HCT116 (cell line): ENCODE measurements at regions not wholly inside any gene's neighbourhood (a gene's known extent, or its start where the extent isn't known, plus 50 kb on each side); places are given as distances from the start of the nearest gene placed in this dataset.
A peak's percentile ranks its signal among the peaks of the same experiment; 100 is the strongest.

Source experiments
- ATAC-seq: fragments of 200-7000 bp; cut with Tn5 transposase; 2 replicates; pipeline ENCODE4 v1.9.1; 2020; ENCODE audit warnings: mild to moderate bottlenecking, moderate library complexity
- BruUV-seq: library from RNA; stranded (reverse); fragments of 400-500 nt; replicated peaks from 2 replicates; lab custom pipeline; 2021; lab: Mats Ljungman, UMichigan
- CTCF ChIA-PET: fragments of 300-600 bp; sonication (Branson Sonifier 250); formaldehyde crosslinking; loops from one replicate; lab custom pipeline; 2021; ENCODE audit warnings: antibody characterized with exemption; lab: Charles Lee
- POLR2A ChIA-PET: fragments of 300-600, 350-600 bp; sonication (Branson Sonifier 250); formaldehyde crosslinking; loops from one replicate; lab custom pipeline; 2021; ENCODE audit warnings: antibody characterized with exemption; lab: Charles Lee
- RAD21 ChIA-PET, 2 experiments: fragments of 300-600 bp; sonication (Branson Sonifier 250); formaldehyde crosslinking; loops; one replicate each; lab custom pipeline; 2023; ENCODE audit warnings: low total read pairs in 2 of 2; ENCODE audit not compliant: uncharacterized antibody in 2 of 2, unreplicated experiment in 2 of 2, low non-redundant PET in 1 of 2; lab: Charles Lee
- DNase-seq: peaks from one replicate; pipeline ENCODE4 v3.0.0-alpha.2; 2010; ENCODE audit warnings: low read depth, low spot score
- H2AFZ ChIP-seq: fragments of 200-600 bp; shearing (Covaris generic), sonication (generic); 2 replicates; pipeline ENCODE4 v1.6.1; 2017; ENCODE audit warnings: low read depth, mixed run types, mixed read lengths, antibody characterized with exemption, low read length; ENCODE audit not compliant: poor library complexity, severe bottlenecking
- H3K27ac ChIP-seq: 2 replicates; pipeline ENCODE4 v1.5.1; 2012; ENCODE audit warnings: low read depth, low read length
- H3K27me3 ChIP-seq: fragments of 200-600 bp; sonication (generic); 2 replicates; pipeline ENCODE4 v1.6.1; 2016; ENCODE audit warnings: mixed run types, low read length, mixed read lengths; ENCODE audit not compliant: insufficient read depth
- H3K36me3 ChIP-seq, 2 experiments: fragments of 200-500 bp in 1 of 2; fragments of 200-600 bp in 1 of 2; sonication (Bioruptor generic) in 1 of 2; sonication (generic) in 1 of 2; 2 replicates each; pipeline versions ENCODE4 v1.5.1 to v1.6.1; 2014 to 2016; ENCODE audit warnings: low read length in 2 of 2, inconsistent platforms in 1 of 2, mixed read lengths in 1 of 2, mixed run types in 1 of 2; ENCODE audit not compliant: insufficient read depth in 2 of 2, control insufficient read depth in 1 of 2
- H3K4me1 ChIP-seq, 2 experiments: fragments of 200-600 bp in 1 of 2; sonication (generic) in 1 of 2; 2 replicates each; pipeline versions ENCODE4 v1.5.1 to v1.6.1; 2012 to 2017; ENCODE audit warnings: low read length in 2 of 2, inconsistent platforms in 1 of 2, mild to moderate bottlenecking in 1 of 2, mixed read lengths in 1 of 2, mixed run types in 1 of 2, moderate library complexity in 1 of 2; ENCODE audit not compliant: insufficient read depth in 2 of 2, control insufficient read depth in 1 of 2
- H3K4me2 ChIP-seq: fragments of 200-600 bp; sonication (generic); 2 replicates; pipeline ENCODE4 v1.6.1; 2017; ENCODE audit warnings: mixed run types, low read length, mixed read lengths
- H3K4me3 ChIP-seq, 2 experiments: fragments of 200-600 bp in 1 of 2; sonication (generic) in 1 of 2; replicated peaks in 1 of 2; 2 replicates each; pipeline ENCODE4 v1.5.1; 2011 to 2016; ENCODE audit warnings: low read length in 2 of 2, control low read depth in 1 of 2, low read depth in 1 of 2, mild to moderate bottlenecking in 1 of 2, mixed read lengths in 1 of 2, mixed run types in 1 of 2
- H3K79me2 ChIP-seq: fragments of 200-600 bp; sonication (generic); 2 replicates; pipeline ENCODE4 v1.6.1; 2017; ENCODE audit warnings: mild to moderate bottlenecking, mixed run types, low read length, moderate library complexity, mixed read lengths; ENCODE audit not compliant: insufficient read depth
- H3K9ac ChIP-seq: fragments of 200-600 bp; sonication (generic); 2 replicates; pipeline ENCODE4 v1.6.1; 2016; ENCODE audit warnings: low read length, mixed read lengths
- H3K9me2 ChIP-seq: fragments of 200-600 bp; sonication (generic), shearing (Covaris generic); 2 replicates; pipeline ENCODE4 v1.6.1; 2017; ENCODE audit warnings: mixed run types, mild to moderate bottlenecking, moderate library complexity; ENCODE audit not compliant: insufficient read depth
- H3K9me3 ChIP-seq, 2 experiments: fragments of 200-500 bp in 1 of 2; fragments of 200-600 bp in 1 of 2; sonication (Bioruptor generic) in 1 of 2; sonication (generic) in 1 of 2; 2 replicates each; pipeline ENCODE4 v1.6.1; 2014 to 2017; ENCODE audit warnings: low read length in 2 of 2, mixed read lengths in 2 of 2, inconsistent platforms in 1 of 2, low read depth in 1 of 2, mild to moderate bottlenecking in 1 of 2, mixed run types in 1 of 2, moderate library complexity in 1 of 2; ENCODE audit not compliant: control insufficient read depth in 1 of 2, insufficient read depth in 1 of 2
- H4K20me1 ChIP-seq: fragments of 200-600 bp; sonication (generic), shearing (Covaris generic); 2 replicates; pipeline ENCODE4 v1.6.1; 2017; ENCODE audit warnings: mixed run types, mild to moderate bottlenecking, moderate library complexity; ENCODE audit not compliant: insufficient read depth
- CBX3 ChIP-seq: IDR thresholded peaks from 2 replicates; pipeline ENCODE4 v1.6.1; 2012; ENCODE audit warnings: low read depth
- CEBPB ChIP-seq: IDR thresholded peaks from 2 replicates; pipeline ENCODE4 v1.6.1; 2012; ENCODE audit warnings: low read depth
- JUND ChIP-seq: IDR thresholded peaks from 2 replicates; pipeline ENCODE4 v1.6.1; 2012
- POLR2A ChIP-seq: IDR thresholded peaks from 2 replicates; pipeline ENCODE4 v1.7.0; 2011; ENCODE audit warnings: borderline replicate concordance; ENCODE audit not compliant: insufficient read depth, insufficient read length; ENCODE audit errors: extremely low read depth
- RAD21 ChIP-seq: IDR thresholded peaks from 2 replicates; pipeline ENCODE4 v1.6.1; 2012; ENCODE audit warnings: low read depth, mild to moderate bottlenecking
- SIN3A ChIP-seq: IDR thresholded peaks from 2 replicates; pipeline ENCODE4 v1.6.1; 2012; ENCODE audit warnings: low read depth
- SP1 ChIP-seq: IDR thresholded peaks from 2 replicates; pipeline ENCODE4 v1.6.1; 2012; ENCODE audit warnings: low read depth
- SRF ChIP-seq: IDR thresholded peaks from 2 replicates; pipeline ENCODE4 v1.6.1; 2012; ENCODE audit warnings: low read depth
- TCF7L2 ChIP-seq: IDR thresholded peaks from 2 replicates; pipeline ENCODE4 v1.7.0; 2011; ENCODE audit warnings: borderline replicate concordance, inconsistent platforms; ENCODE audit not compliant: insufficient read depth, insufficient read length; ENCODE audit errors: extremely low read depth
- YY1 ChIP-seq: IDR thresholded peaks from 2 replicates; pipeline ENCODE4 v1.6.1; 2011; ENCODE audit warnings: low read length, low read depth, moderate library complexity, mild to moderate bottlenecking; ENCODE audit not compliant: insufficient replicate concordance; ENCODE audit errors: extremely low read depth
- ZFX ChIP-seq: fragments of 450-650 bp; IDR thresholded peaks from 2 replicates; pipeline ENCODE4 v1.6.1; 2017
- intact Hi-C: fragments of 100-400 bp; cut with micrococcal nuclease; formaldehyde crosslinking; loops from 2 replicates; pipeline ENCODE4 v1.10.0; 2022
- TF ChIP-seq, protein P1 (sequence below): IDR thresholded peaks from 2 replicates; pipeline ENCODE4 v1.6.1; 2011; ENCODE audit warnings: mild to moderate bottlenecking, low read length, moderate library complexity; ENCODE audit not compliant: insufficient replicate concordance; ENCODE audit errors: extremely low read depth
- TF ChIP-seq, protein P2 (sequence below), 3 experiments: fragments of 200-600 bp in 1 of 3; sonication (generic) in 1 of 3; IDR thresholded peaks in 2 of 3; conservative IDR thresholded peaks in 1 of 3; 2 replicates each; pipeline ENCODE4 v1.5.1; 2012 to 2017; ENCODE audit warnings: low read depth in 2 of 3, low read length in 2 of 3, antibody characterized with exemption in 1 of 3, borderline replicate concordance in 1 of 3, control low read depth in 1 of 3, mild to moderate bottlenecking in 1 of 3, mixed read lengths in 1 of 3, mixed run types in 1 of 3, moderate library complexity in 1 of 3; ENCODE audit not compliant: insufficient read depth in 1 of 3

DNA sequence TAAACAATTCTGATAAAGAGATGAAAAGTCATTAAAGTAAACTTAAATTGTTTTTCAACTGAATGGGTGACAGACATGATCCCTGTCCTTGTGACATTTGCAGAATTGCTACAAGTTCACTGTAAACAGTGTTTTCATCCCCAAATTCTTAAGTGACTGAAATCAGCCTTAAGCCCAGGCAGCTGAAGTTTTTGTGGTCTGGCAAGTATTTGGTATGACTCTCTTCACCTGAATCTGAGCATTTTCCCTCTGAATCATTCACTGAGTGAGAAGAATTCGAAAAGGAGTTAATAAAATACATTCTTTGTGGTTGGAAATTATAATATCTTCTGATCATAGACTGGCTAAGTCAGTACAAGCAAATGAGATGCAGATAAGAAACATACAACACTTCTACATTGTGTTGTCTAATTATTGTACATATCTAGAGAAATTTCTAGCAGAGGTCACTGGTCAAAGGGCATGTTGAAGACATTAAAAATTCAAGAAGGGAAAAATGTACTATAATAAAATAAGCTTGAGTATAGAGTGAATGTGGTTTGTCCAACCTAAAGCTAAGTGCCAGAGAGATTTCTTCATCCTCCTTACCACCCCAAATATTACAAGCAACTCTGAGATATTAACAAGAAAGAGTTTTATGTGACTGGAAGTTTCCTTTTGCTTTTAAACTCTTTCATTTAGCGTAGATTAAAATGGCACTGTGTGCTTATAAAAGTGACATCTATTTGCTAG, 177.8 kb upstream of the DIO2 start:
- peak; percentile 36; the same call in 1 of the 2 replicates for ATAC-seq
- intact Hi-C loops: no loop called here
- Histone ChIP-seq H3K27ac (no peak overlapping the region), H3K4me3 (no peak overlapping the region), H3K4me2 (no peak overlapping the region)
- no peak for TF ChIP-seq POLR2A
- TF ChIP-seq, all 23 proteins: peak for 0
- Histone ChIP-seq H3K4me1 (no peaks in the 10 kb centered on the region; a peak in 2 of 4 replicates), H3K27me3 (no peaks in the 10 kb centered on the region), H3K9me3 (no peaks in the 10 kb centered on the region), H4K20me1 (no peaks in the 10 kb centered on the region; the same call in 1 of the 2 replicates), H3K9ac (no peak overlapping the region), H3K9me2 (no peaks in the 10 kb centered on the region), H3K36me3 (no peaks in the 10 kb centered on the region), H3K79me2 (no peaks in the 10 kb centered on the region), H2AFZ (no peak overlapping the region)
- ChIA-PET RAD21 (no interaction called here), CTCF (no interaction called here), POLR2A (no interaction called here)
- no TSS peak for BruUV-seq
- DNase-seq: no peak

DNA sequence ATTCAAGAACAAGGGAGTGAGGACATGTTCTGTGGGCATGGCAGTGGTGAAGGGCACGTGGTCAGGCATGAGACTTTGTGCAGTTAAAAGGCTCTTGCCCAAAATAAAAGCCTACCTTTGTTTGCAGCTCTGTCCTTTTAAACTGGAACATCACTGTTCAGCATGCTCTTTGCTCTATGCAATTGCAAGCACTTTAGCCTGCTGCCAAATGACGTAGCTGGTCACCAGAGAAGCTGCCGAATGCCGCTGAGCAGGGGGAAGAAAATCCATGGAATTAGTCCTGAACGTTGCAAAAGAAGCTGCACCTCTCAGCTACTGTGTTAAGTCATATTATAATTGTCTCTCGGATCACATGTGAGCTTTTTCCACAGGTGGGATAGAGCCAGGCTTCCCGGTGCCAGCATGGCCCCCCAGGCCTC, 176.3 kb upstream of the DIO2 start:
- no peaks in the 10 kb centered on the region for H3K27me3 ChIP-seq
- no TSS peak for BruUV-seq
- H3K9me2 ChIP-seq: no peaks in the 10 kb centered on the region
- H3K4me2 ChIP-seq: no peak overlapping the region
- no peak for TF ChIP-seq SRF
- no peak for TF ChIP-seq CEBPB
- TF ChIP-seq, protein P1, sequence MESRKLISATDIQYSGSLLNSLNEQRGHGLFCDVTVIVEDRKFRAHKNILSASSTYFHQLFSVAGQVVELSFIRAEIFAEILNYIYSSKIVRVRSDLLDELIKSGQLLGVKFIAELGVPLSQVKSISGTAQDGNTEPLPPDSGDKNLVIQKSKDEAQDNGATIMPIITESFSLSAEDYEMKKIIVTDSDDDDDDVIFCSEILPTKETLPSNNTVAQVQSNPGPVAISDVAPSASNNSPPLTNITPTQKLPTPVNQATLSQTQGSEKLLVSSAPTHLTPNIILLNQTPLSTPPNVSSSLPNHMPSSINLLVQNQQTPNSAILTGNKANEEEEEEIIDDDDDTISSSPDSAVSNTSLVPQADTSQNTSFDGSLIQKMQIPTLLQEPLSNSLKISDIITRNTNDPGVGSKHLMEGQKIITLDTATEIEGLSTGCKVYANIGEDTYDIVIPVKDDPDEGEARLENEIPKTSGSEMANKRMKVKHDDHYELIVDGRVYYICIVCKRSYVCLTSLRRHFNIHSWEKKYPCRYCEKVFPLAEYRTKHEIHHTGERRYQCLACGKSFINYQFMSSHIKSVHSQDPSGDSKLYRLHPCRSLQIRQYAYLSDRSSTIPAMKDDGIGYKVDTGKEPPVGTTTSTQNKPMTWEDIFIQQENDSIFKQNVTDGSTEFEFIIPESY: no peak
- TF ChIP-seq, protein P2, sequence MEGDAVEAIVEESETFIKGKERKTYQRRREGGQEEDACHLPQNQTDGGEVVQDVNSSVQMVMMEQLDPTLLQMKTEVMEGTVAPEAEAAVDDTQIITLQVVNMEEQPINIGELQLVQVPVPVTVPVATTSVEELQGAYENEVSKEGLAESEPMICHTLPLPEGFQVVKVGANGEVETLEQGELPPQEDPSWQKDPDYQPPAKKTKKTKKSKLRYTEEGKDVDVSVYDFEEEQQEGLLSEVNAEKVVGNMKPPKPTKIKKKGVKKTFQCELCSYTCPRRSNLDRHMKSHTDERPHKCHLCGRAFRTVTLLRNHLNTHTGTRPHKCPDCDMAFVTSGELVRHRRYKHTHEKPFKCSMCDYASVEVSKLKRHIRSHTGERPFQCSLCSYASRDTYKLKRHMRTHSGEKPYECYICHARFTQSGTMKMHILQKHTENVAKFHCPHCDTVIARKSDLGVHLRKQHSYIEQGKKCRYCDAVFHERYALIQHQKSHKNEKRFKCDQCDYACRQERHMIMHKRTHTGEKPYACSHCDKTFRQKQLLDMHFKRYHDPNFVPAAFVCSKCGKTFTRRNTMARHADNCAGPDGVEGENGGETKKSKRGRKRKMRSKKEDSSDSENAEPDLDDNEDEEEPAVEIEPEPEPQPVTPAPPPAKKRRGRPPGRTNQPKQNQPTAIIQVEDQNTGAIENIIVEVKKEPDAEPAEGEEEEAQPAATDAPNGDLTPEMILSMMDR (IDR thresholded peaks at IDR 0.05 in 2 of 3, conservative IDR thresholded peaks at IDR 0.05 in 1 of 3; ENCODE audit: borderline replicate concordance in 1 of 3, insufficient read depth in 1 of 3, low read depth in 2 of 3, low read length in 2 of 3): no peak
- no peak for TF ChIP-seq SIN3A
- TF ChIP-seq ZFX: no peak
- no peak for TF ChIP-seq TCF7L2
- no peak for TF ChIP-seq JUND
- TF ChIP-seq CBX3: no peak
- no peak for TF ChIP-seq YY1
- no peak for TF ChIP-seq RAD21
- no peak for TF ChIP-seq SP1
- intact Hi-C loops: no loop called here
- no peak for ATAC-seq
- ChIA-PET CTCF (no interaction called here), RAD21 (no interaction called here), POLR2A (no interaction called here)
- no peak overlapping the region for H3K27ac ChIP-seq
- no peaks in the 10 kb centered on the region for H3K9me3 ChIP-seq
- no peak for DNase-seq
- H3K4me3 ChIP-seq: no peak overlapping the region
- no peaks in the 10 kb centered on the region for H3K79me2 ChIP-seq
- no peak overlapping the region for H2AFZ ChIP-seq
- no peaks in the 10 kb centered on the region for H3K36me3 ChIP-seq
- no peaks in the 10 kb centered on the region; the same call in 1 of the 2 replicates for H4K20me1 ChIP-seq
- no peak overlapping the region for H3K9ac ChIP-seq
- H3K4me1 ChIP-seq: no peaks in the 10 kb centered on the region; a peak in 2 of 4 replicates
